Astrocyte of the cerebellum (primary cell): ENCODE measurements at regions not wholly inside any gene's neighbourhood (a gene's known extent, or its start where the extent isn't known, plus 50 kb on each side); places are given as distances from the start of the nearest gene placed in this dataset.
A peak's percentile ranks its signal among the peaks of the same experiment; 100 is the strongest.

ENCODE experiments used
- DNase-seq: peaks from one replicate; pipeline ENCODE4 v3.0.0-alpha.2; 2011; ENCODE audit warnings: low read depth
- H3K4me3 ChIP-seq: 2 replicates; pipeline ENCODE4 v1.5.1; 2011; ENCODE audit warnings: mild to moderate bottlenecking, low read depth, low read length, moderate library complexity
- in situ Hi-C: cut with HindIII; loops from 2 replicates; pipeline ENCODE4 v1.10.0; 2017; ENCODE audit warnings: low sequenced_read_pairs
- TF ChIP-seq, protein P1 (sequence below): IDR thresholded peaks from 2 replicates; pipeline ENCODE4 v1.5.1; 2012; ENCODE audit warnings: low read length, low read depth, moderate library complexity, mild to moderate bottlenecking; ENCODE audit errors: missing control alignments

DNA sequence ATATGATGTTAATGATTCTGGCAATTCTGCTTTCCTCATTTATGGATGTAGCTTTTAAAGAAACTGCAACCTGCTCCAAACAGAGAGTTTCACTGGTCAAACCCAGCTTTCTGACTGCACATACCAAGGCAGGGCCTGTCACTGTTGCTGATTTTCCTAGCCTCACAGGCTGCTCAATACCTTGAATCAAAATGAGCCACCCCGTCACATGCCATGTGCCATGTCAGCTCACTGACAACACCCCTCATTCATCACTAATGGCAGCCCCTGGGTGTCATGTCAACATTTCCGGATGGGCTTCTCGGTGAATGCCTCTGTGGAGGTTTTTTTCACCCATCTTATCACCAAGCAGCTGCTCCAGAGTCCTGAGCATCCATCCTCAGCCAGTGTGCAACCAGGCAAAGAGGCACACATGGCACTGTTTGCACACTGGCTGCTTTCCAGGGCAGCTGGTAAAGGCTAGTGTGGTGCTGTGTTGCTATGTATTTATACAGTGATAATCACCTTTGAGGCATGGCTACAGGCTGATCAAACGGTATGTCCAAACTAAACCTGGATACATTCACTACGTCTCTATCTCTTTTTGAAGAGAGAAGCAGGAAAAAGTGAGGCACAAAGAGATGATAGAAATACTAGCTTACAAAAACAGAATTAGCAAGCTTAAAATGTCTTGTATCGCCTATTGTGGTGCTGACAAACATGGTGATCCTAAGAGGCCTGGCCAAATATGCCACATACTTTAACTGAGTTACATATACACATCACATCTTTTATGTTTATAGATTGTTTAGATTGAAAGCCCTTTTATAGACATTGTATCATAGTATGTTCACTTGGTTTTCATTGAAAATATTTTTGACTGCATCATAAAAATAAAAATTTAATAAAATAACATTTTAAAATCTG lies 94.6 kb upstream of the INPP4B start:
- TF ChIP-seq, protein P1, sequence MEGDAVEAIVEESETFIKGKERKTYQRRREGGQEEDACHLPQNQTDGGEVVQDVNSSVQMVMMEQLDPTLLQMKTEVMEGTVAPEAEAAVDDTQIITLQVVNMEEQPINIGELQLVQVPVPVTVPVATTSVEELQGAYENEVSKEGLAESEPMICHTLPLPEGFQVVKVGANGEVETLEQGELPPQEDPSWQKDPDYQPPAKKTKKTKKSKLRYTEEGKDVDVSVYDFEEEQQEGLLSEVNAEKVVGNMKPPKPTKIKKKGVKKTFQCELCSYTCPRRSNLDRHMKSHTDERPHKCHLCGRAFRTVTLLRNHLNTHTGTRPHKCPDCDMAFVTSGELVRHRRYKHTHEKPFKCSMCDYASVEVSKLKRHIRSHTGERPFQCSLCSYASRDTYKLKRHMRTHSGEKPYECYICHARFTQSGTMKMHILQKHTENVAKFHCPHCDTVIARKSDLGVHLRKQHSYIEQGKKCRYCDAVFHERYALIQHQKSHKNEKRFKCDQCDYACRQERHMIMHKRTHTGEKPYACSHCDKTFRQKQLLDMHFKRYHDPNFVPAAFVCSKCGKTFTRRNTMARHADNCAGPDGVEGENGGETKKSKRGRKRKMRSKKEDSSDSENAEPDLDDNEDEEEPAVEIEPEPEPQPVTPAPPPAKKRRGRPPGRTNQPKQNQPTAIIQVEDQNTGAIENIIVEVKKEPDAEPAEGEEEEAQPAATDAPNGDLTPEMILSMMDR, result no peak

GRCh38 chr4:142944565-142944964 lies 98.5 kb upstream of the INPP4B start:
- DNase-seq, result no peak
- TF ChIP-seq, protein P1, result no peak
- in situ Hi-C loops, result no loop called here
- H3K4me3 ChIP-seq, result no peak overlapping the region

More for the DNA sequence above, 94.6 kb upstream of the INPP4B start:
- H3K4me3 ChIP-seq, result no peak overlapping the region
- no peak for DNase-seq
- in situ Hi-C loops, result no loop called here

DNA sequence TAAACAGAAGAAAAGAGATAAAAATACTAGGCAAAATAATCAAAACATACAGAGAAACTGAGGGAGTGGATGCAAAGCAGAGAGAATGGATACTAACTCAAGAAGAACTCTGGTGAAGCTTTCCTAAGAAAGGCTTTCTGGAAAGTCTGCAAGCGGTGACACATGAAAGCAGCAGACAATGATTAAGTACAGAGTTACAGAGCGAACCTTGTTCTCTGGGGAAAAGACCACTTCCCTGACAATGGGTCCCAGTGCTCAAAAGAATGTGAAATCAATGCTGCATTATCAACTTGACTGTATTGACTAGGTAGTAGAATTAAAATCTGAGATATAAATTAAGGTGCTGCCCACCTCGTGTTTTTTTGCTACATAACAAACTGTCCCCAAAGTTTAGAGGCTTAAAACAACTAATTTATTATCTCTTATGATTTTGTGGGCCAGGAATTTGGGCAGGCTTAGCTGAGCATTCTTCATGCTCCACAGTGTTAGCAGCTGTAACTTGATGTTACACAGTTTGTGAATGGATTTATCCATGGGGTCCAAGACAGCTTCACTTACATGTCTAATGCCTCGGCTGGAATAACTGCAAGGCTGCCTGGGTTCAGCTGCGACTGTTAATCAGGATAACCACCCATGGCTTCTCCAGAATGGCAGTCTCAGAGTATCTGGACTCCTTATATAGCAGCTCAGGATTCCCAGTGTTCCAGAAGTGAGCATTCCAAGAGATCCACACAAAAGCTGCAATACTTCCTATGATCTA lies 106.9 kb upstream of the INPP4B start:
- TF ChIP-seq, protein P1, result no peak
- no peak for DNase-seq
- in situ Hi-C loops, result no loop called here
- no peak overlapping the region for H3K4me3 ChIP-seq

GRCh38 chr4:142954415-142954814 lies 108.3 kb upstream of the INPP4B start:
- TF ChIP-seq, protein P1, result no peak
- in situ Hi-C loops, result no loop called here
- H3K4me3 ChIP-seq, result no peak overlapping the region
- DNase-seq, result no peak

GRCh38 chr4:142955501-142955900 lies 109.4 kb upstream of the INPP4B start:
- in situ Hi-C loops, result no loop called here
- TF ChIP-seq, protein P1, result no peak
- H3K4me3 ChIP-seq, result no peak overlapping the region
- DNase-seq, result no peak

GRCh38 chr4:142959173-142959572 lies 113.1 kb upstream of the INPP4B start:
- DNase-seq, result peak; percentile 26
- in situ Hi-C loops, result no loop called here
- TF ChIP-seq, protein P1, result no peak
- no peak overlapping the region for H3K4me3 ChIP-seq
